ENCODE measurements at regions not wholly inside any gene's neighbourhood (a gene's known extent, or its start where the extent isn't known, plus 50 kb on each side); places are given as distances from the start of the nearest gene placed in this dataset.

- Histone ChIP-seq H3K36me3 (no peaks in the 10 kb centered on the region), H3K27ac (no peak overlapping the region), H3K9me3 (no peaks in the 10 kb centered on the region), H3K4me3 (no peak overlapping the region), H3K27me3 (no peaks in the 10 kb centered on the region), H3K4me1 (no peaks in the 10 kb centered on the region)
- DNase-seq (no peak), ATAC-seq (no peak), FAIRE-seq (no peak)
- intact Hi-C loops (cut with DNase I), result no loop called here
- 46 to 100% methylated on average over 1 of the region's 1 CpG for WGBS, 2 donors
- no peak for TF ChIP-seq CTCF (IDR thresholded peaks at IDR 0.05)
These were observed 156.8 kb downstream of the UXS1 start for GRCh38 chr2:106037262-106037661.

- Histone ChIP-seq H3K27ac (no peak overlapping the region), H3K4me1 (no peaks in the 10 kb centered on the region), H3K36me3 (no peaks in the 10 kb centered on the region), H3K27me3 (no peaks in the 10 kb centered on the region), H3K9me3 (no peaks in the 10 kb centered on the region), H3K4me3 (no peak overlapping the region)
- DNase-seq (no peak), FAIRE-seq (no peak), ATAC-seq (no peak)
- intact Hi-C loops (cut with DNase I), result no loop called here
- WGBS, 2 donors, result 75 to 76% methylated on average over 3 of the region's 3 CpGs
- no peak for TF ChIP-seq CTCF (IDR thresholded peaks at IDR 0.05)
These were observed 159.8 kb downstream of the UXS1 start for GRCh38 chr2:106034325-106034724.

GRCh38 chr2:106032676-106033075 is 161.4 kb downstream of the UXS1 start:
- DNase-seq, result no peak
- Histone ChIP-seq H3K9me3 (no peaks in the 10 kb centered on the region), H3K27me3 (no peaks in the 10 kb centered on the region), H3K4me1 (no peaks in the 10 kb centered on the region), H3K4me3 (no peak overlapping the region), H3K36me3 (no peaks in the 10 kb centered on the region), H3K27ac (no peak overlapping the region)
- no peak for ATAC-seq
- WGBS, 2 donors, result 77 to 89% methylated on average over 4 of the region's 4 CpGs
- FAIRE-seq, result no peak
- intact Hi-C loops (cut with DNase I), result no loop called here
- TF ChIP-seq CTCF (IDR thresholded peaks at IDR 0.05), result no peak

GRCh38 chr2:106030287-106031268 is 163.5 kb downstream of the UXS1 start:
- TF ChIP-seq CTCF (IDR thresholded peaks at IDR 0.05), result no peak
- intact Hi-C loops (cut with DNase I), result no loop called here

GRCh38 chr2:106028192-106028591 is 165.9 kb downstream of the UXS1 start:
- Histone ChIP-seq H3K36me3 (no peaks in the 10 kb centered on the region), H3K9me3 (no peaks in the 10 kb centered on the region), H3K27ac (no peak overlapping the region), H3K4me1 (no peaks in the 10 kb centered on the region), H3K27me3 (no peaks in the 10 kb centered on the region), H3K4me3 (no peak overlapping the region)
- TF ChIP-seq CTCF (IDR thresholded peaks at IDR 0.05), result no peak
- ATAC-seq (no peak), DNase-seq (no peak), FAIRE-seq (no peak)
- intact Hi-C loops (cut with DNase I), result no loop called here
- 67 to 70% methylated on average over 4 of the region's 4 CpGs for WGBS, 2 donors

More at GRCh38 chr2:106030287-106031268, 163.5 kb downstream of the UXS1 start:
- 41% methylated on average over 14 of the region's 14 CpGs for WGBS, 2 donors
- Histone ChIP-seq H3K27me3 (no peaks in the 10 kb centered on the region), H3K9me3 (no peaks in the 10 kb centered on the region), H3K4me3 (no peak overlapping the region), H3K27ac (peak overlapping the region in 2 of 4 donors; percentile 19 to 28), H3K4me1 (no peaks in the 10 kb centered on the region), H3K36me3 (no peaks in the 10 kb centered on the region)
- ATAC-seq (peak in 3 of 4 donors; percentile 46 to 73 (median 58)), FAIRE-seq (no peak), DNase-seq (peak in 1 of 6 donors; percentile 4)

All from pancreas (tissue), 10 donors.